Activated CD8-positive, alpha-beta memory T cell treated with anti-CD3 and anti-CD28 coated beads for 36 hours (primary cell): ENCODE measurements at regions not wholly inside any gene's neighbourhood (a gene's known extent, or its start where the extent isn't known, plus 50 kb on each side); places are given as distances from the start of the nearest gene placed in this dataset.

ENCODE experiments used
- CTCF ChIA-PET: fragments of 350-600 bp; sonication (Branson Sonifier 250); formaldehyde crosslinking; loops from one replicate; lab custom pipeline; 2021; ENCODE audit warnings: antibody characterized with exemption; lab: Charles Lee
- POLR2A ChIA-PET: fragments of 350-600 bp; sonication (Branson Sonifier 250); formaldehyde crosslinking; loops from one replicate; lab custom pipeline; 2021; ENCODE audit warnings: antibody characterized with exemption; lab: Charles Lee

- POLR2A ChIA-PET = no interaction called here
- CTCF ChIA-PET = no interaction called here
Measured at GRCh38 chr18:77187189-77187588, 54.6 kb upstream of the MBP start.

GRCh38 chr18:77191071-77191751 lies 58.4 kb upstream of the GALR1 start:
- ChIA-PET CTCF (no interaction called here), POLR2A (no interaction called here)

GRCh38 chr18:77197073-77197472 lies 52.6 kb upstream of the GALR1 start:
- POLR2A ChIA-PET = no interaction called here
- CTCF ChIA-PET = no interaction called here

- POLR2A ChIA-PET = no interaction called here
- CTCF ChIA-PET = no interaction called here
Measured at GRCh38 chr18:77198663-77199062, 51.0 kb upstream of the GALR1 start.

- CTCF ChIA-PET = interaction anchor here (0.8 kb wide), 1 partner anchor 10 kb away, joined by 3 read pairs; no protein-coding TSS in a partner anchor
- POLR2A ChIA-PET = no interaction called here
Measured at GRCh38 chr18:77199707-77200106, 49.9 kb upstream of the GALR1 start.
